ENCODE measurements at regions not wholly inside any gene's neighbourhood (a gene's known extent, or its start where the extent isn't known, plus 50 kb on each side); places are given as distances from the start of the nearest gene placed in this dataset.
"Not testable (repeated sequence)": the region's sequence is repeated elsewhere in the genome, so short reads cannot be mapped to it uniquely, and the experiment has no call there.

DNA sequence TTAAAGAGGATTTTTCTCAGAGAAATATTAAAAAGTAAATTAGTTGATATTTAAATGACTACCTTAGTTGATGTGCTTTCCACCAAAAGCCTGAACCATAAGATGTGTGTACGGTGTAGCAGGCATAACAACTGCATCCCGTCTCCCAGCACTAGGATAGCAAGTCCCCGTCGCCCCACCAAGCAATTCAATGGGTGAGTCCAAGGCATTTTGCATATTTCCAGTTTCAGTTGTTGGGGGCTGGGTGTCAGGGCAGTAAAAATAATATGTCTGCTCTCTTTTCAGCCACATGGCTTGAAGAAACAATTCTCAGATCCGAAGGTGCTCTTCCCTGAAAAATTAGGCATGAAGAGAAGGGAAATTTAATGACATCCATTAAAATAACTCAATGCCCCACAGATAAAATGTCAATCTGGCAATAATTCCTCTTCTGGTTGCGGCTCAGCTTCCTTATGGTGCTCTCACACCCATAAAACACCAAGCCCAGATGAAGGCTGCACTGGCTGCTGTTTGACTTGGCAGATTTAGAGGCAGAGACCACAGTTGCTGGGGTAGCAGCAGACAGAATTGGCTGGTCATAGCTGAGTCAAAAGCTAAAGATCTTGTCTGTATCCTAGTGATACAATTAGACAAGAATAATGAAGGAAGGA, 124.4 kb upstream of the ADCY2 start:
- Histone ChIP-seq H3K4me3 (ENCODE audit: low read length) (no peak overlapping the region), H3K4me2 (ENCODE audit: low read length) (no peak overlapping the region), H3K27me3 (ENCODE audit: control insufficient read depth, insufficient read depth, low read length) (no peaks in the 10 kb centered on the region), H3K9ac (ENCODE audit: low read depth, low read length) (no peak overlapping the region), H3K4me1 (ENCODE audit: control insufficient read depth, insufficient read depth, low read length) (no peaks in the 10 kb centered on the region), H3K9me3 (replicated peaks; ENCODE audit: low read length) (no peaks in the 10 kb centered on the region), H3K36me3 (ENCODE audit: insufficient read depth, low read length) (no peaks in the 10 kb centered on the region)

DNA sequence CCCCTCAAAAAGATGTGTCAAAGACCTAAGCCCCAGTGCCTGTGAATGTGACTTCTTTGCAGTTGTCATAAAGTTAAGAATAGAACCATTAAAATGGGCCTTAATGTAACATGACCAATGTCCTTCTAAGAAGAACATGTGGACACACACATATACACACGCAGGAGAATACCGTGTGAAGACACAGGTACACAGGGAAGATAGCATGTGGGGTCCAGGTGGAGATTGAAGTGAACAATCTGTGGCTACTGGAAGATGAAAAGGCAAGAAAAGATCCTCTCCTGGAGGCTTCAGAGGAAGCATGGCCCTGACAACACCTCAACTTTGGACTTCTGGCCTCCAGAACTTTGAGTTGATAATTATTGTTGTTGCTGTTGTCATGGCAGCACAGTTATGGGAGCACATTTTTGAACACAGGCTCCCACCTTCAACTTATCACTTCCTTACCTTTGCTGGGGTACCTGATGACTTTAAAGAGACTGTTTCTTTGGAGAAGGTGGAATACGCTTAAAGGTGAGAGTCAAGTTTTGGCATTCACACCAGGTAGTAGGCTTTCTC, 123.5 kb upstream of the ADCY2 start:
- Histone ChIP-seq H3K9me3 (replicated peaks; ENCODE audit: low read length) (no peaks in the 10 kb centered on the region), H3K4me2 (ENCODE audit: low read length) (no peak overlapping the region), H3K27me3 (ENCODE audit: control insufficient read depth, insufficient read depth, low read length) (no peaks in the 10 kb centered on the region), H3K4me3 (ENCODE audit: low read length) (no peak overlapping the region), H3K4me1 (ENCODE audit: control insufficient read depth, insufficient read depth, low read length) (no peaks in the 10 kb centered on the region), H3K36me3 (ENCODE audit: insufficient read depth, low read length) (no peaks in the 10 kb centered on the region), H3K9ac (ENCODE audit: low read depth, low read length) (no peak overlapping the region)

DNA sequence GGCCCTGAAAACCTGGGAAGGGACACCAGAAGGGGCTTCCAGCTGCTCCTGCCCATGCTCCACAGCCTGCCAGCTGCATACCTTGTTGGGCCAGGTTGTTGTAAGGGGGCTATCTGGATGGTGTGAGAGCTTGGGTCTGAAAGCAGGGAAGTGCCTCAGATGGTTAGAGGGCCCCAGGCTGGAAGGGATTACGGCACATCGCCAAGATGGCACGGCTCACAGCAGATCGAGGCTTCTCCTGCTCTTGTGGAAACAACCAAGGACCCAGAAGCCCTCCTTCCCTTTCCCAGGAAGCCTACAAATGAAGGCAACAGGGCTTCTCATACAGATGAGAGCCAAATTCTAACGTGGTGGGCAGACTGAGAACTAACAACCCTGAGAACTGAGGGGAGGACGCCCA, 121.7 kb upstream of the ADCY2 start:
- H3K4me3 ChIP-seq (ENCODE audit: low read length), result no peak overlapping the region
- H3K36me3 ChIP-seq (ENCODE audit: insufficient read depth, low read length), result no peaks in the 10 kb centered on the region
- no peaks in the 10 kb centered on the region for H3K4me1 ChIP-seq (ENCODE audit: control insufficient read depth, insufficient read depth, low read length)
- H3K4me2 ChIP-seq (ENCODE audit: low read length), result no peak overlapping the region
- no peaks in the 10 kb centered on the region for H3K27me3 ChIP-seq (ENCODE audit: control insufficient read depth, insufficient read depth, low read length)
- no peaks in the 10 kb centered on the region for H3K9me3 ChIP-seq (replicated peaks; ENCODE audit: low read length)
- H3K9ac ChIP-seq (ENCODE audit: low read depth, low read length), result no peak overlapping the region

DNA sequence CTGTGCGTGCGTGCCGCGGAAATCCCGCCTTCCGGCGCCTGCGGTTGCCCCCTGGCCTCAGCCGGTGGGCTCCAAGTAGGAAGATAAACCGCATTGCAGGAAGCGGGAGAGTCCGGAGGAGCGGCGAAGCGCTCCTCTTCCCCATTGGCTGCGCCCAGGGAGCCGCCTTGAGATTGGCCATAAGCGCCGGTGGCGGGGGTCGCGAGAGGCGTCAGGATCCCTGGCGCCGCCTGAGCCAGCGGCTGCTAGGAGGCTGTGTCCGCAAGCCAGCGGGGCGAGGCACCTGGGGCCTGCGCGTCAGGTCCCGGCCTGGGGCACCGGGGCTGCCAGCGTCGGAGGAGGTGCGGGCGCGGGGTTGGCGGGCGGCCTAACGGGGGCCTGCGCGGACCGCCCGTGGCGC, 106.3 kb upstream of the ADCY2 start:
- H3K4me2 ChIP-seq (ENCODE audit: low read length); H3K9me3 ChIP-seq (replicated peaks; ENCODE audit: low read length); H3K4me1 ChIP-seq (ENCODE audit: control insufficient read depth, insufficient read depth, low read length); H3K9ac ChIP-seq (ENCODE audit: low read depth, low read length); H3K4me3 ChIP-seq (ENCODE audit: low read length); H3K27me3 ChIP-seq (ENCODE audit: control insufficient read depth, insufficient read depth, low read length); H3K36me3 ChIP-seq (ENCODE audit: insufficient read depth, low read length): not testable (repeated sequence)

DNA sequence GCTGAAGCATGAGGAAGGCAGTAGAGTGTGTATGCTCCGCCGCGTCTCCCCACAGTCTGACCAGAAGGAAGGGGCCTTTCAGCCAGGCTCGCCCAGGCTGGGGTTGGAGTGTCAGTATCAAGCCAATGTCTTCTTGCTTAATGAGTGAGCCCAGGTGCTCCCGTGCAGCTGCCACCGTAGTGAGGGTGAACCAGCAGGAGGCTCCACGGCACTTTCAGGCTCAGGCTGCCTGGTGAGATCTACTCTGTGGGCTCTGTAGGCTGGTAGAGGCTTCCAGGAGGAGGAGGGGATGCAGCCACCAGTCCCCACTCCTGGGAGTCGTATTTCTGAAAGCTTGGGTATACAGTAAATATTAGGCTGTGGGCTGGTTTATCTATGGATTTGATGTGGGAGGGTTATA, 98.1 kb upstream of the ADCY2 start:
- H3K27me3 ChIP-seq (ENCODE audit: control insufficient read depth, insufficient read depth, low read length); H3K9me3 ChIP-seq (replicated peaks; ENCODE audit: low read length); H3K4me2 ChIP-seq (ENCODE audit: low read length); H3K36me3 ChIP-seq (ENCODE audit: insufficient read depth, low read length); H3K9ac ChIP-seq (ENCODE audit: low read depth, low read length); H3K4me1 ChIP-seq (ENCODE audit: control insufficient read depth, insufficient read depth, low read length); H3K4me3 ChIP-seq (ENCODE audit: low read length): not testable (repeated sequence)

DNA sequence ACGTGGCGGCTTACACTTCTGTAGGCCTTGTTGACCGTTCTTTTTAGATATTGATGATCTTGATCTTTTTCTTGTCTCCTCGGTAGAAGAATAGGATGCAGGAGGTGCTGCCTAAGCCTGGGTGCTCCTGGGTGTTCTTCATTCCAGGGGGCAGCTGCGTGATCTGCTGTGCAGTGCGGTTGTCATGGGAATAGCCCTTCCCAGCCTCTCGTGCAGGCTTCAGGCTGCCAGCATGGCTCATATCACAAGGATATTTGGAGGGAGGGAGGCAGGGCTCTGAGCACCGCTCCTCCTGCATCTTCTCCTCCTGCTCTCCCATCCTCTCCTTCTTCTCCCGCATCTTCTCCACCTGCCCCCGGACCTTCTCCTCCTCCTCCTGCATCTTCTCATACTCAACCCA, 96.2 kb upstream of the ADCY2 start:
- H3K27me3 ChIP-seq (ENCODE audit: control insufficient read depth, insufficient read depth, low read length); H3K4me1 ChIP-seq (ENCODE audit: control insufficient read depth, insufficient read depth, low read length); H3K4me2 ChIP-seq (ENCODE audit: low read length); H3K9me3 ChIP-seq (replicated peaks; ENCODE audit: low read length); H3K36me3 ChIP-seq (ENCODE audit: insufficient read depth, low read length); H3K9ac ChIP-seq (ENCODE audit: low read depth, low read length); H3K4me3 ChIP-seq (ENCODE audit: low read length): not testable (repeated sequence)

DNA sequence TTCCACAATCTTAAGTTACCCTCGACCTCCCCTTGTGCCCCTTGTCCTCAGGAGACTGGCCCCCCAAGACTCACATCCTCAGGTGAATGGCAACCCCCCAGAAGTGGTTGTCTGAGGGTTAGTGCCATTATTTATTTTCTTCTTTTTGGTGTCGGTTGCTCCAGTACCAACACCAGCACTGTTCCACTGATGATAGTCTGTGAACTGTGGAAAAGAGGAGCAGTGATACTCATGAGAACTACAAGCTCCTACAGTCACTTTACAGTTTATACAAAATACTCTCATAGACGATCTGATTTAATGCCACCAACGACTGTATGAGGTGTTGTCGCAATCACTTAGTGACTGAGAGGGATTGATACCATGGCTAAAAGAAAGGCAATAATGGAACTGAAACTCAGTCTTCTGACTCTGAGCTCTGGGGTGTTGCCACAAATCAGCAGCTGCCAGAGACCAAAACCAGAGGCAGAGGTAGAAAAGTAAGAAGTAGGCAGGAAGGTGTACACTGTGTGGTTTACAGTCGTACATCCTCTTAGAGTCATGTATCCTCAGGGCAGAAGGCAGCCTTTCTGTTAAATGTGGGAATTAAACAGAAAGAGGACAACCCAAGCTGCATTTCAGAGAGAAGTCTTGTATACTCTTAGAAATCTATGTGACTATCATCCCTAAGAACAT, 90.8 kb upstream of the ADCY2 start:
- not testable (repeated sequence) for H3K4me3 ChIP-seq (ENCODE audit: low read length); H3K4me1 ChIP-seq (ENCODE audit: control insufficient read depth, insufficient read depth, low read length); H3K36me3 ChIP-seq (ENCODE audit: insufficient read depth, low read length); H3K9ac ChIP-seq (ENCODE audit: low read depth, low read length); H3K4me2 ChIP-seq (ENCODE audit: low read length); H3K27me3 ChIP-seq (ENCODE audit: control insufficient read depth, insufficient read depth, low read length); H3K9me3 ChIP-seq (replicated peaks; ENCODE audit: low read length)

DNA sequence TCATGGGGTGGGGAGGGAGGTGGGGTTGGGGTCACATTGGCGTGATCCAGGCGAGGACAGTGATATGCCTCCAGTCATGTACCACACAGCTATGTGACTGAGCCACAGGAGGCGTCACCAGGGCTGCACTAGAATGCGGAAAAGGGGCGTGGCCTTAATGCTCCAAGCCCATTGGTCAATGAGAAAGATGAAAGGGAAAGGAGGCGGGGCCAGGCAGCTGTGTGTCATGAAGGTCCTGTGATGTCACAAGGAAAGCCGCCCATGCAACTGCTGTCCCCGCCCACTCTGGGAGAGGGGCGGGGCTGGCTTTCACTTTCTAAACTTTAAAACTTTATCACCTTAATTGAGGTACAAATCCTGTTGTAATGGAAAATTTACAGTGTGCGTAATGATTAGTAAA, 89.4 kb upstream of the ADCY2 start:
- H3K4me1 ChIP-seq (ENCODE audit: control insufficient read depth, insufficient read depth, low read length); H3K36me3 ChIP-seq (ENCODE audit: insufficient read depth, low read length); H3K9me3 ChIP-seq (replicated peaks; ENCODE audit: low read length); H3K27me3 ChIP-seq (ENCODE audit: control insufficient read depth, insufficient read depth, low read length); H3K4me3 ChIP-seq (ENCODE audit: low read length); H3K4me2 ChIP-seq (ENCODE audit: low read length); H3K9ac ChIP-seq (ENCODE audit: low read depth, low read length): not testable (repeated sequence)

DNA sequence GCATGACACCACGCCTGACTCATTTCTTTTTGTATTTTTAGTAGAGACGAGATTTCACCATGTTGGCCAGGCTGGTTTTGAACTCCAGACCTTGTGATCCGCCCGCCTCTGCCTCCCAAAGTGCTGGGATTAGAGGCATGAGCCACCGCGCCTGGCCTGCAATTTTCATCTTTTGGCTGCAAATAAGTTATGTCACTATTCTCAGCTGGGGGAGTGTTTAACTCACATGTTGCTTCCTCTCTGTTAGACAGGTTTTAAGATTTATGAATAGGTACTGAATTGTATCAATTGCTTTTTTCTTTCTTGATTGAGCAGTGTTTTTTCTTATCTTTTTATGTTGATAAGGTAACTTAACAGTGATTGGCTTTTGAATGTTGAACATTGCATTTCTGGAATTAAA, 88.2 kb upstream of the ADCY2 start:
- H3K27me3 ChIP-seq (ENCODE audit: control insufficient read depth, insufficient read depth, low read length); H3K9ac ChIP-seq (ENCODE audit: low read depth, low read length); H3K9me3 ChIP-seq (replicated peaks; ENCODE audit: low read length); H3K4me2 ChIP-seq (ENCODE audit: low read length); H3K4me3 ChIP-seq (ENCODE audit: low read length); H3K4me1 ChIP-seq (ENCODE audit: control insufficient read depth, insufficient read depth, low read length); H3K36me3 ChIP-seq (ENCODE audit: insufficient read depth, low read length): not testable (repeated sequence)

DNA sequence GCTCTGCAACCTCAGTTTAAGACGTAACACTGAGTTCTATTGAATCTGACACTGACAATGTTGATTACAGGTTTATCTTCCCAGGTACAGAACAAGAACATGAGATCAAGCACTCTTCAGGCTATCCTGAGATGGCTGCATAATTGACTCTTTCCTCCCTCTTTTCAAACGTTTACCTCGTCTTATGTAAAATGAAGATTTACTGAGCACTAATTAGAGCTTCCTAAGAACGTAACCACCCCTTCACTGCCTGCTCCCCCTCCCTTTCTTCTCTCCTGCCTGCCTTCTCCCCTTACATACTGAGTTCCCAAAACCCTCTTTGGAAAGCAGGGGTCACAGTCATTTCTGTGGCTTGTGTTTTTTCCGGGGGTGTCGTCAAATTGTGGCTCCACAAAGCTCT, 86.2 kb upstream of the ADCY2 start:
- H3K4me1 ChIP-seq (ENCODE audit: control insufficient read depth, insufficient read depth, low read length); H3K9ac ChIP-seq (ENCODE audit: low read depth, low read length); H3K9me3 ChIP-seq (replicated peaks; ENCODE audit: low read length); H3K27me3 ChIP-seq (ENCODE audit: control insufficient read depth, insufficient read depth, low read length); H3K4me3 ChIP-seq (ENCODE audit: low read length); H3K36me3 ChIP-seq (ENCODE audit: insufficient read depth, low read length); H3K4me2 ChIP-seq (ENCODE audit: low read length): not testable (repeated sequence)

DNA sequence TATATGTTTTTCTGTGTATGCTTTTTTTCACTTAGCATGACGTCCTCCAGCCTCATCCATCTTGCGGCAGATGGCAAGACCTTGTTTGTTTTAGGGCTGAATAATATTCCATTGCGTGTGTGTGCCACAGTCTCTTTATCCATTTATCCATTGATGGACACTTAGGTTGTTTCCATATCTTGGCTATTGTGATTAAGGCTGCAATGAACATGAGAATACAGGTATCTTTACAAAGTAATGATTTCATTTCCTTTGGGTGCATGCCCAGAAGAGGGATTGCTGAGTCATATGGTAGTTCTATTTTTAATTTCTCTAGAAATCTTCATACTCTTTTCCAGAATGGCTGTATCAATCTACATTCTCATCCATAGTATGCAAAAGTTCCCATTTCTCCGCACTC, 85.3 kb upstream of the ADCY2 start:
- not testable (repeated sequence) for H3K4me3 ChIP-seq (ENCODE audit: low read length); H3K4me1 ChIP-seq (ENCODE audit: control insufficient read depth, insufficient read depth, low read length); H3K9me3 ChIP-seq (replicated peaks; ENCODE audit: low read length); H3K9ac ChIP-seq (ENCODE audit: low read depth, low read length); H3K27me3 ChIP-seq (ENCODE audit: control insufficient read depth, insufficient read depth, low read length); H3K4me2 ChIP-seq (ENCODE audit: low read length); H3K36me3 ChIP-seq (ENCODE audit: insufficient read depth, low read length)

DNA sequence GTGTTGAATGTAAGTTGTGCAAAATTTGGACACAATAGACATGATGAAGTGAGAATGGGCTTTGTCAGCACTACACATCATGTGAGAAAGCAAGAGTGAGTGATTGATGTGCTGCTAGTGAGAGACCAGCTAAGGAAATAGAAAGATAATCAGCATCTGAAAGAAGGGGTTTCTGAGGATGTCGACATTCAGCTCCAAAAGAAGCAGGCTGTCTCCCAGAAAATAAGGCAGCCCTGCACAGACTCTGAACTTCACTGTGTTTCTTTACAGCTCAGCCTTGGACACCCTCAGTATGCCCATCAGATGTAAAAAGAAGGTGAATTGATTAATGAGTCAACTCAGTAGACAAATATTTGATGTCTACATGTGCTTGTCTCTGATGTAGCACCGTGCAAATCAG, 80.8 kb upstream of the ADCY2 start:
- Histone ChIP-seq H3K27me3 (ENCODE audit: control insufficient read depth, insufficient read depth, low read length) (no peaks in the 10 kb centered on the region), H3K36me3 (ENCODE audit: insufficient read depth, low read length) (no peaks in the 10 kb centered on the region), H3K9me3 (replicated peaks; ENCODE audit: low read length) (no peaks in the 10 kb centered on the region), H3K9ac (ENCODE audit: low read depth, low read length) (no peak overlapping the region), H3K4me2 (ENCODE audit: low read length) (no peak overlapping the region), H3K4me3 (ENCODE audit: low read length) (no peak overlapping the region), H3K4me1 (ENCODE audit: control insufficient read depth, insufficient read depth, low read length) (no peaks in the 10 kb centered on the region)
